ENCODE measurements at regions not wholly inside any gene's neighbourhood (a gene's known extent, or its start where the extent isn't known, plus 50 kb on each side); places are given as distances from the start of the nearest gene placed in this dataset.

DNA sequence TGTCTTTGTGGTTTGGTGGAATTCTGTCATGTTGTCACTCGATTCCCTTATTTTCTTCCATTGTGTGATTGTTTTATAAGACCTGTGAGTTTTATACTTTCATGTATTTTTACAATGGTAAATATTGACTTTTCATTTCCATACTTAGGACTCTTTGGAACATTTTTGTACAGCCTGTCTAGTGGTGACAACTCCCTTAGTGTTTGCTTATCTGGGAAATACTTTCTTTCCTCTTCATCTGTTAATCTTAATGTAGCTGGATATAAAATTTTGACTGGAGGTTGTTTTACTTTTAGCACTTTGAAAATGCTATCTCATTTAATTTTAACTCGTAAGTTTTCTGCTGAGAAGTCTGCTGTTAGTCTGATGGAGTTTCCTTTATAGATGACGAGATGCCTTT, 310.5 kb downstream of the NUF2 start:
- no peak for TF ChIP-seq GATA2 (IDR thresholded peaks at IDR 0.05; ENCODE audit: low read depth, low read length)
- TF ChIP-seq GATA3 (IDR thresholded peaks at IDR 0.05; ENCODE audit: low read depth, low read length): no peak
